ENCODE measurements at regions not wholly inside any gene's neighbourhood (a gene's known extent, or its start where the extent isn't known, plus 50 kb on each side); places are given as distances from the start of the nearest gene placed in this dataset.

- TF ChIP-seq, protein P1, sequence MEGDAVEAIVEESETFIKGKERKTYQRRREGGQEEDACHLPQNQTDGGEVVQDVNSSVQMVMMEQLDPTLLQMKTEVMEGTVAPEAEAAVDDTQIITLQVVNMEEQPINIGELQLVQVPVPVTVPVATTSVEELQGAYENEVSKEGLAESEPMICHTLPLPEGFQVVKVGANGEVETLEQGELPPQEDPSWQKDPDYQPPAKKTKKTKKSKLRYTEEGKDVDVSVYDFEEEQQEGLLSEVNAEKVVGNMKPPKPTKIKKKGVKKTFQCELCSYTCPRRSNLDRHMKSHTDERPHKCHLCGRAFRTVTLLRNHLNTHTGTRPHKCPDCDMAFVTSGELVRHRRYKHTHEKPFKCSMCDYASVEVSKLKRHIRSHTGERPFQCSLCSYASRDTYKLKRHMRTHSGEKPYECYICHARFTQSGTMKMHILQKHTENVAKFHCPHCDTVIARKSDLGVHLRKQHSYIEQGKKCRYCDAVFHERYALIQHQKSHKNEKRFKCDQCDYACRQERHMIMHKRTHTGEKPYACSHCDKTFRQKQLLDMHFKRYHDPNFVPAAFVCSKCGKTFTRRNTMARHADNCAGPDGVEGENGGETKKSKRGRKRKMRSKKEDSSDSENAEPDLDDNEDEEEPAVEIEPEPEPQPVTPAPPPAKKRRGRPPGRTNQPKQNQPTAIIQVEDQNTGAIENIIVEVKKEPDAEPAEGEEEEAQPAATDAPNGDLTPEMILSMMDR (IDR thresholded peaks at IDR 0.05; ENCODE audit: extremely low read depth in 1 of 2, insufficient read depth in 1 of 2, low read depth in 1 of 2, low read length in 2 of 2): no peak
- TF ChIP-seq JUN (IDR thresholded peaks at IDR 0.05; ENCODE audit: borderline replicate concordance, insufficient read depth, insufficient read length, low read depth) (no peak), POLR2AphosphoS5 (IDR thresholded peaks at IDR 0.05; ENCODE audit: insufficient read depth, low read depth, low read length) (no peak), EZH2 (IDR thresholded peaks at IDR 0.05; ENCODE audit: borderline replicate concordance, low read depth, low read length, severe bottlenecking) (no peak), MAX (IDR thresholded peaks at IDR 0.05; ENCODE audit: insufficient read depth, insufficient read length) (no peak)
These were observed 87.8 kb upstream of the BMAL1 start for GRCh38 chr11:13189561-13190426.

All from endothelial cell of umbilical vein (primary cell).